RPMI7951 (cell line): ENCODE measurements at regions not wholly inside any gene's neighbourhood (a gene's known extent, or its start where the extent isn't known, plus 50 kb on each side); places are given as distances from the start of the nearest gene placed in this dataset.
A peak's percentile ranks its signal among the peaks of the same experiment; 100 is the strongest.

ENCODE experiments used
- DNase-seq: peaks from one replicate; pipeline ENCODE4 v3.0.0-alpha.2; 2012; ENCODE audit warnings: low read depth

- peak; percentile 15 for DNase-seq
Measured at GRCh38 chr12:126362493-126362892, 1297.3 kb downstream of the AACS start.

DNA sequence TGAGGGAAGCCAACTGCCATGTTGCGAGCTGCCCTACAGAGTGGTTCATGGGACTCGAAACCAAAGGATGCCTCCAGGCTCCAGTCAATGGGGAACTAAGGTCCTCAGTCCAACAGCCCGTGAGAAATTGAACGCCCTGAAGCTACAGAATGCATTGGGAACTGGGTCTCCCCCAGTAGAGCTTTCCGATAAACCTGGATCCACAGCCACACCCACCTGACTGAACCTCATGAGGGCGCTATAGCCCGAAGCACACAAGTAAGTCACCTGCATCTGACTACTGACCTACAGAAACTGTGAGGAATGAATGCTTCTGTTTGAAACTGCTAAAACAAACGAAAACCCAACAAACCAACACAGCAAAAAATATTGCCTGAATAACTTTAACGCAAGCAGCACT is 1297.7 kb downstream of the AACS start:
- peak; percentile 19 for DNase-seq

GRCh38 chr12:126369487-126370463 is 1304.5 kb downstream of the AACS start:
- DNase-seq = peak; percentile 44

DNA sequence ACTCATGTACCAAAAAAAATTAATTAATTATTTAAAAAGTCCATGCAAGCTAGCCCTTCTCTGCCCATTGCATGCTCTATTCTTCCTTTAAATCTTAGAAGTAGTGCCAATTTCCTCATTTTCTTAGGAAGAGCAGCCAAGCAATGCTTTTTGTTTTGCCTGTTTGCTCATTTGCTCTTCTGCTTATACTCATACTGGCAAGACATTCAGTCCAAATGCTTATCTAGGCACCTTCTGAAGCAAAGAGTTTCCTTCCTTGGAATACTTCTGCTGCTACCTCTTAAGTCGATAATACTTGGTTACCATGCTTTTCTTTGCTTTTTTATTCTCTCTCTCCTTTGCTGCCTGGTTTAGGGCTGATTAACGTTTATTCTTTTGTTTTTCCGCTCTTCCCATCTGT is 1318.3 kb downstream of the AACS start:
- no peak for DNase-seq

GRCh38 chr12:126384026-126384564 is 1318.9 kb downstream of the AACS start:
- DNase-seq = no peak

- DNase-seq = peak; percentile 47
Measured at GRCh38 chr12:126385785-126386184, 1320.5 kb downstream of the AACS start.

DNA sequence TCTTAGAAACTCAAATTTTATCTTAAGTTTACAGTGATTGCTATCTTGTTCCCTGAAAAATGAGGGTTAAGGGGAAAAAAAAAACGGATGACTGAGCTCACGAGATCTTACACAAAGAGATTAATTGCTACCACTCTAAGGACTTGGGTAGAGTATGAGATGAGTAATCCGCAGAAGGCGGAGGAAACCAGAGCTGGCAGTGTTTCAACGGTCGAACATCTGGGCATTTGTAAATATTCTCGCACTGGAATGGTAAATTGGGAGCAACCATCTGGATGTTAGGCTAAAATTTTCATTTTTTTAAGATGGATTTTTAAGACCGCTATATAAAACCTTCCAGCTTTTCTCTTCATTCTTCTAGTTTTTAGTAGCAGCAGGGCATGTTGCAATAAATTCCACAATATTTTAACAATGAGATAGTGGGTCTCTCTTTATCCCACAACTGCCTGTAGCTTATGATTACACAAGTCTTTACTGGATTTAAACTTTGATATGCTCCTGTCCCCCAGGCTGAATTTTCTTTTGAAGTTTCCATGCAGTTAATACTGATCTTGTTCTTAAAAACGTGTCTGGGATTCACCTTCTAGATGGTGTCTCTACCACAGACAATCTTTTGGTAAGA is 1324.1 kb downstream of the AACS start:
- DNase-seq = peak; percentile 75

GRCh38 chr12:126389961-126390360 is 1324.7 kb downstream of the AACS start:
- peak; percentile 6 for DNase-seq

GRCh38 chr12:126390969-126391566 is 1325.8 kb downstream of the AACS start:
- DNase-seq = no peak

DNA sequence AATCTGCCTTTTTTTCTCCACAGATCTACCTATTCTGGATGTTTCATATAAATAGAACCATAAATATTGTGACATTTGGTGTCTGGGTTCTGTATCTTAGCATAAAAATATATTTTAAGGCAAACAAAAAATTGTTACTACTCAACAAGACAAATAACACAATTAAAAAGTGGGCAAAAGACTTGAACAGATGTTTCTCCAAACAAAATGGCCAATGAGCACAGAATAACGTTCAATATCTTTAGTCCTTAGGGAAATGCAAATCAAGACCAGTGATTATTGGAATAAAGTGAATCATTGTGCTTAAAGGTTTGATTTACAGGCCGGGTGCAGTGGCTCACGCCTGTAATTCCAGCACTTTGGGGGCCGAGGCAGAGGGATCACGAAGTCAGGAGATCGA is 1331.3 kb downstream of the AACS start:
- no peak for DNase-seq

GRCh38 chr12:126397071-126397581 is 1331.9 kb downstream of the AACS start:
- DNase-seq = peak; percentile 35

DNA sequence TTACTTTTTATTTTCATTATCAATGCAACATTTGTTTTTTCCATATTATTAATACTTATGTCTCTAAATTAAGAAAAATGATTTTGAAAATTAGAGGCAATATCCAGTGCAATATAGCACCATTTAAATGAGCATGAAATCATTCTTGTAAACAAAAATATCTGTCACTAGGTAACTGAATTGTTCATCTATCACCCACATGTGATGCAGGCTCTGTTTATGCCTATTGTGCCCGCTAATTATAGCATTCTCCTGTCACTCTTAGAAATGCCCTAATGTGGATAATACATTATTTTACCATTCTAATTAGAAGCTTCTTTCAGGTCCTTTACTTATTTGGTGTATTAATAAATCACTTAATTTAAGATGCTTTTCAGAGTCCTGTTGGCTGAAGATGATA is 1332.4 kb downstream of the AACS start:
- DNase-seq = no peak

- no peak for DNase-seq
Measured at GRCh38 chr12:126400831-126401230, 1335.6 kb downstream of the AACS start.

- DNase-seq = no peak
Measured at GRCh38 chr12:126404293-126404881, 1339.2 kb downstream of the AACS start.

DNA sequence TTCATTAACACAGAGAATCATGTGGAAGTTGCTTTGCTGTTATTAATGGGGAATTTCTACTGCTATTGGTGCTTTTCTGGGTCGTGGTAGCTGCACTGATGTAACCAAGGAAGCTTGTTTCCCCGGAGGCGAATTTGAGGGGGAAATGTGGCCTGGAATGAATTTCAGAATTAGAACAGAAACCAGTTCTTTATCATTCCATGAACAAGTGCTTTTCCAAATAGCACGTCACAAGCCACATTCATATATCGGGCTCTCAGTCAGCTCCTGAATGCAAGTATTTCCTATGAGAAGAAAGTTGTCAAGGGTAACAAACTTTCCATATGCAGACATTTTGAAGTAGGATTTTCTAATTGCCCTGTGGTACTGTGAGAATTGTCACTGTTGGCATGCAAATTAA is 1353.2 kb downstream of the AACS start:
- DNase-seq = peak; percentile 31

GRCh38 chr12:126419131-126419530 is 1353.9 kb downstream of the AACS start:
- DNase-seq = no peak

GRCh38 chr12:126424696-126425095 is 1359.5 kb downstream of the AACS start:
- peak; percentile 10 for DNase-seq

GRCh38 chr12:126425264-126425663 is 1360.0 kb downstream of the AACS start:
- DNase-seq = no peak

DNA sequence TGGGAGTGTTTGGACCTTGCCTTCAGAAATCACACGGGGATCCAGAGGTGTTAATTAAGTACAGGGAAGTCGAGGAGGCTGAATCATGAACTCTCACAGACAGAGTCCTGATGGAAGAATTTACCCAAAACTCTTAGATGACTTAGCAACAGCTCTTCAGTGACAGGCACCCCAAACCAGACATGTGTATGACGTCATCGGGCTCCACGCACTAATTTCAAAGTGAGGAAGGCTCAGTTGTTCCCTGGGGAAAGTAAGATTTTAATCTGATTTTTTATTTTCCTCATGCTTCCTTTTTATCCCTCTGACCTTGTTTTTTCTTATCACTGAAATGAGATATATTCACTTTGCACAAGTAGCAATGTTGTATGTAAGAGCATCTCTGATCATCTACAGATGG is 1363.5 kb downstream of the AACS start:
- DNase-seq = no peak

DNA sequence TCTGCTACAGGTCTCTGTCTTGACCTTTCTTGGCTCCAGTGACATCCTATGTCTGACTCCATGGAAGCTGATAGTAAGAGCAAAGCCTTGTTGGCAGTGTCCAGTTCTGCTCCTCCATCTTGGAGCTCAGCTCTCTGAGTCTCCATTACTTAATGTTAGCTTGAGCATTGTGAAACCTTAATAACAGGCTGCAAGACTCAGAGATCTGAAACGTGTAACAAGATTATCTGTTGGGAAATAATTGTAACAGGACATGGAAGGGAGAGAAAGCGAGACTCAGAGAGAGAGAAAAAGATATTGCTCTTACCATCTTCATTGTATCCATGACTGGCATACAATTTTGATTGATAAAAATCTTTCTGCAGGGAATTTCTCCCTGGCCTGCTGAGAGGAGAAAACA is 1365.7 kb downstream of the AACS start:
- DNase-seq = no peak

DNA sequence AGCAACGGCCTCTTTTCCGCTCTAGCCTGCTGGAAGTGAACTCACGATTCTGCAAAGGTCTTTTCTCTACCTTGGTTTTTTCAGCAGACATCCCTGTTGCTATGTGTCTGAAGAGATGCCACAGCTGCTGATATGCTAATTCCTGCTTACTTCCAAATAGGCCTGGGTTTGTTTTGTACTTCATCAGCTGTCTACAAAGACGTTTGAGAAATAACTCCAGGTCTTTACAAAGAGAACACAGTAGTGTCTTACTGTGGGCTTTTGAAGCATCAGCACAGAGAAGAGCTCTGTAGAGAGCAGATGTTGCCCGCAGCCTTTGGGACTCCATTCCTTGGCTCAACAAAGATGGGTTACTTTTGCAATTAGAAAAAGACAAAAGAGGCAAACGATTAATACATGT is 1366.5 kb downstream of the AACS start:
- no peak for DNase-seq

DNA sequence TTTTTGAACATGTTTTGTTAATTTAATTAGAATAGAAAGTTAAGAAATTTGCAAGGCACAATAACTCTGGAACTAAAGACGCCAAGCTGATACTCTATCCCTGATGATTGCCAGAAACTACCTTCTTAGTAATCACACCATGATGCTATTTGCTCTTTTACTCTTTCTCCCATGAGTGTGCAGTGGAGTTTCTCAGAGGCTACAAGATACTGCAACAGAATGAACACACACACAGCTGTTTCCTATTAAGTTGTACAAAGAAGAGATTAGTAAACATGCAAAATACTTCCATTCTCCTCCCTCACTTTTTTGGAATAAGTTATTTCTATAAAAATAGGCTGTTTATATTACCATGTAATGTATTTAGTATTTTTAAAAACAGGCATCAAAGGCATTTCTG is 1367.5 kb downstream of the AACS start:
- DNase-seq = no peak
